LNCAP (cell line): ENCODE measurements at regions not wholly inside any gene's neighbourhood (a gene's known extent, or its start where the extent isn't known, plus 50 kb on each side); places are given as distances from the start of the nearest gene placed in this dataset.

Source experiments
- CTCF ChIP-seq: fragments of 450-650 bp; IDR thresholded peaks from 2 replicates; pipeline ENCODE4 v1.5.1; 2017; ENCODE audit warnings: mild to moderate bottlenecking

- TF ChIP-seq CTCF, result no peak
Measured at GRCh38 chr6:169920359-169921020, 169.1 kb downstream of the ERMARD start.

GRCh38 chr6:169918954-169919549 is 167.6 kb downstream of the ERMARD start:
- TF ChIP-seq CTCF, result no peak

- TF ChIP-seq CTCF, result no peak
Measured at GRCh38 chr6:169918239-169918953, 167.0 kb downstream of the ERMARD start.

GRCh38 chr6:169917153-169917552 is 165.7 kb downstream of the ERMARD start:
- TF ChIP-seq CTCF, result no peak

- no peak for TF ChIP-seq CTCF
Measured at GRCh38 chr6:169915769-169916550, 164.5 kb downstream of the ERMARD start.

- TF ChIP-seq CTCF, result no peak
Measured at GRCh38 chr6:169913096-169913638, 161.7 kb downstream of the ERMARD start.
